ENCODE measurements at regions not wholly inside any gene's neighbourhood (a gene's known extent, or its start where the extent isn't known, plus 50 kb on each side); places are given as distances from the start of the nearest gene placed in this dataset.

DNA sequence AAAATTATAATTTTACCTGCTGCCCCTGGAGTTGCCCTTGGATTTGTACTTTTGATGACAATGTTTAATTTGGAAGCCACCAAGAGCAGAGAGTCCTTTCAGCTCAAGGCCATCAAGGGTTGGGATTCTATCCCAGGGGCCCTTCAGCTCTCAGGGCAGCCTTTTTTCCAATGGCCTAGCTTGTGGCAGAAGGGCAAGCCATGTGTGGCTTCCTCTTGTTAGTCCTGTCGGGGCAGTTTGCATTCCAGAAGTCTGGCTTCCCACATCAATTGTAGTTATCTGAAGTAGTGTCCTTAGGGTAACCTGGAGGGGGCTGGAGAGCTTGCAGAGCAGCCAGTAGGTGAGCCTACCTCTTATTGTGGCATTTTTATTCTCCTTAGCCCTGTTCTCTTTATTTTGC lies 569.4 kb downstream of the TRAM1L1 start:
- H3K36me3 ChIP-seq (ENCODE audit: low read depth) = no peaks in the 10 kb centered on the region
- no peaks in the 10 kb centered on the region for H3K4me1 ChIP-seq (ENCODE audit: insufficient read depth)
- no peaks in the 10 kb centered on the region for H3K9me2 ChIP-seq (ENCODE audit: insufficient read depth)
- DNase-seq = no peak
- no peak overlapping the region for H3K4me2 ChIP-seq (ENCODE audit: unreplicated experiment)
- H2AFZ ChIP-seq = no peak overlapping the region
- in situ Hi-C loops (cut with MboI) = no loop called here
- H3K4me3 ChIP-seq = no peak overlapping the region
- H3K27ac ChIP-seq = no peak overlapping the region
- 6 to 7% methylated on average over 1 of the region's 1 CpG for WGBS, 2 experiments (ENCODE audit: low coverage in 1 of 2, low lambda C conversion rate in 2 of 2, missing lambda C conversion rate in 2 of 2)
- no peaks in the 10 kb centered on the region for H3F3A ChIP-seq (ENCODE audit: insufficient read depth)
- no peaks in the 10 kb centered on the region for H3K79me2 ChIP-seq (ENCODE audit: insufficient read depth)
- TF ChIP-seq EZH2 (IDR thresholded peaks at IDR 0.05; ENCODE audit: insufficient read depth, poor library complexity, severe bottlenecking) = no peak
- H3K9me3 ChIP-seq (ENCODE audit: low read depth) = no peaks in the 10 kb centered on the region
- H4K20me1 ChIP-seq (ENCODE audit: insufficient read depth) = no peaks in the 10 kb centered on the region
- no peak overlapping the region for H3K9ac ChIP-seq
- no peaks in the 10 kb centered on the region for H3K27me3 ChIP-seq (replicated peaks; ENCODE audit: insufficient read depth)

DNA sequence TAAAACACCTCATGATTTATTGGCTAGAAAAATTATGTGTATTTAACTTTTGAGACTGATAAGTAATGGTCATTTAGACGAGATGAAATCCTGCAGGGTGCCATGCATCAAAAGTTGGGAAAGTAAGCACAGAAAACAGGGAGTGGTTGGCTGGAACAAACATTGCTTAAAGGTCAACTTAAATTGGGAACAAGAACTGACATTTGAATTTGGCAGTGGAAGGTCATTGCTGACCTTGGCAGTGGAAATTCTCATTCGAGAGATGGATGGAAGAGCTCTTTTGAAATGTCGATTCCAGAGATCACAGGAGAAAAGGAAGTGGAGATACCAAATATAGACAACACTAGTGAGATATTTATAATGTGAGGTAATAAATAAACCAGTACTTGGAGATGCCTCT lies 572.8 kb downstream of the TRAM1L1 start:
- H3K9ac ChIP-seq = no peak overlapping the region
- H3K79me2 ChIP-seq (ENCODE audit: insufficient read depth) = no peaks in the 10 kb centered on the region
- H4K20me1 ChIP-seq (ENCODE audit: insufficient read depth) = no peaks in the 10 kb centered on the region
- no peaks in the 10 kb centered on the region for H3K36me3 ChIP-seq (ENCODE audit: low read depth)
- no peaks in the 10 kb centered on the region for H3K9me2 ChIP-seq (ENCODE audit: insufficient read depth)
- no peaks in the 10 kb centered on the region for H3K4me1 ChIP-seq (ENCODE audit: insufficient read depth)
- WGBS, 2 experiments (ENCODE audit: low coverage in 1 of 2, low lambda C conversion rate in 2 of 2, missing lambda C conversion rate in 2 of 2) = 9% methylated on average over 3 of the region's 3 CpGs
- TF ChIP-seq EZH2phosphoT487 (IDR thresholded peaks at IDR 0.05; ENCODE audit: insufficient read depth, low read depth) = no peak
- TF ChIP-seq EZH2 (IDR thresholded peaks at IDR 0.05; ENCODE audit: insufficient read depth, poor library complexity, severe bottlenecking) = no peak
- no peak for DNase-seq
- no peak overlapping the region for H2AFZ ChIP-seq
- no peaks in the 10 kb centered on the region for H3F3A ChIP-seq (ENCODE audit: insufficient read depth)
- in situ Hi-C loops (cut with MboI) = no loop called here
- H3K27me3 ChIP-seq (replicated peaks; ENCODE audit: insufficient read depth) = no peaks in the 10 kb centered on the region
- no peak overlapping the region for H3K4me3 ChIP-seq
- H3K27ac ChIP-seq = no peak overlapping the region
- no peak overlapping the region for H3K4me2 ChIP-seq (ENCODE audit: unreplicated experiment)
- no peaks in the 10 kb centered on the region for H3K9me3 ChIP-seq (ENCODE audit: low read depth)

- Histone ChIP-seq H3K4me2 (ENCODE audit: unreplicated experiment) (no peak overlapping the region), H3K79me2 (ENCODE audit: insufficient read depth) (no peaks in the 10 kb centered on the region), H3K9me2 (ENCODE audit: insufficient read depth) (no peaks in the 10 kb centered on the region), H3K9ac (no peak overlapping the region), H3K9me3 (ENCODE audit: low read depth) (no peaks in the 10 kb centered on the region), H3K4me1 (ENCODE audit: insufficient read depth) (no peaks in the 10 kb centered on the region), H3F3A (ENCODE audit: insufficient read depth) (no peaks in the 10 kb centered on the region), H3K36me3 (ENCODE audit: low read depth) (no peaks in the 10 kb centered on the region), H4K20me1 (ENCODE audit: insufficient read depth) (no peaks in the 10 kb centered on the region), H2AFZ (no peak overlapping the region), H3K27ac (no peak overlapping the region), H3K27me3 (replicated peaks; ENCODE audit: insufficient read depth) (no peaks in the 10 kb centered on the region), H3K4me3 (no peak overlapping the region)
- no peak for DNase-seq
- in situ Hi-C loops (cut with MboI) = no loop called here
- no peak for TF ChIP-seq EZH2 (IDR thresholded peaks at IDR 0.05; ENCODE audit: insufficient read depth, poor library complexity, severe bottlenecking)
- TF ChIP-seq EZH2phosphoT487 (IDR thresholded peaks at IDR 0.05; ENCODE audit: insufficient read depth, low read depth) = no peak
- 22 to 27% methylated on average over 4 of the region's 4 CpGs for WGBS, 2 experiments (ENCODE audit: low coverage in 1 of 2, low lambda C conversion rate in 2 of 2, missing lambda C conversion rate in 2 of 2)
Measured at GRCh38 chr4:116501954-116502353, 583.4 kb downstream of the TRAM1L1 start.

- no peaks in the 10 kb centered on the region for H3K9me2 ChIP-seq (ENCODE audit: insufficient read depth)
- H2AFZ ChIP-seq = no peak overlapping the region
- 8 to 17% methylated on average over 2 of the region's 2 CpGs for WGBS, 2 experiments (ENCODE audit: low coverage in 1 of 2, low lambda C conversion rate in 2 of 2, missing lambda C conversion rate in 2 of 2)
- no peaks in the 10 kb centered on the region for H3K79me2 ChIP-seq (ENCODE audit: insufficient read depth)
- H4K20me1 ChIP-seq (ENCODE audit: insufficient read depth) = no peaks in the 10 kb centered on the region
- in situ Hi-C loops (cut with MboI) = no loop called here
- no peaks in the 10 kb centered on the region for H3K9me3 ChIP-seq (ENCODE audit: low read depth)
- H3K9ac ChIP-seq = no peak overlapping the region
- H3K4me2 ChIP-seq (ENCODE audit: unreplicated experiment) = no peak overlapping the region
- H3K27me3 ChIP-seq (replicated peaks; ENCODE audit: insufficient read depth) = no peaks in the 10 kb centered on the region
- DNase-seq = no peak
- H3K36me3 ChIP-seq (ENCODE audit: low read depth) = no peaks in the 10 kb centered on the region
- H3K27ac ChIP-seq = no peak overlapping the region
- H3K4me1 ChIP-seq (ENCODE audit: insufficient read depth) = no peaks in the 10 kb centered on the region
- TF ChIP-seq EZH2 (IDR thresholded peaks at IDR 0.05; ENCODE audit: insufficient read depth, poor library complexity, severe bottlenecking) (no peak), EZH2phosphoT487 (IDR thresholded peaks at IDR 0.05; ENCODE audit: insufficient read depth, low read depth) (no peak)
- H3K4me3 ChIP-seq = no peak overlapping the region
- no peaks in the 10 kb centered on the region for H3F3A ChIP-seq (ENCODE audit: insufficient read depth)
Measured at GRCh38 chr4:116500225-116500624, 585.2 kb downstream of the TRAM1L1 start.

DNA sequence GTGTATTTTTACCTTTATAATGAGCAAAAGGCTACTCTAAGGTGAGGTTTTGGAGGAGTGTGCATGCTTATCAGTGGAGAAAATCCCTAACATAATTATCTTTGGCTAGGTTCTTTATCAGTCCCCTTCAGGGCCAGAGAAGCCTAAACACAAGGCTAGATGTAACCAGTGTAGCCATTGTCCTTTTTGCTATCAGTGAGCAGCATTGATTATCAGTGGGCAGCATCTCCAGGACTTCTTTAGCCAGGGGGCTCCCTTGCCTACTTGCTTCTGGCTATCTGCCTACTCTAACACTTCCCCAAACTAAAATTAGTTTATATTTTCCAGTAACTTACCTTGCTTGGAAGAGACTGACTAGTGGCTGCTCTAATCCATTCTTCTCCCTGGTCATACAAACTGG lies 595.6 kb downstream of the TRAM1L1 start:
- no peak overlapping the region for H2AFZ ChIP-seq
- no peaks in the 10 kb centered on the region for H3K9me3 ChIP-seq (ENCODE audit: low read depth)
- no peak overlapping the region for H3K27ac ChIP-seq
- no peaks in the 10 kb centered on the region for H3K79me2 ChIP-seq (ENCODE audit: insufficient read depth)
- H3F3A ChIP-seq (ENCODE audit: insufficient read depth) = no peaks in the 10 kb centered on the region
- no peaks in the 10 kb centered on the region for H3K36me3 ChIP-seq (ENCODE audit: low read depth)
- in situ Hi-C loops (cut with MboI) = no loop called here
- H3K27me3 ChIP-seq (replicated peaks; ENCODE audit: insufficient read depth) = no peaks in the 10 kb centered on the region
- H3K9ac ChIP-seq = no peak overlapping the region
- H3K4me1 ChIP-seq (ENCODE audit: insufficient read depth) = no peaks in the 10 kb centered on the region
- H3K9me2 ChIP-seq (ENCODE audit: insufficient read depth) = no peaks in the 10 kb centered on the region
- no peak for DNase-seq
- no peak overlapping the region for H3K4me3 ChIP-seq
- H3K4me2 ChIP-seq (ENCODE audit: unreplicated experiment) = no peak overlapping the region
- H4K20me1 ChIP-seq (ENCODE audit: insufficient read depth) = no peaks in the 10 kb centered on the region
- TF ChIP-seq EZH2phosphoT487 (IDR thresholded peaks at IDR 0.05; ENCODE audit: insufficient read depth, low read depth) (no peak), EZH2 (IDR thresholded peaks at IDR 0.05; ENCODE audit: insufficient read depth, poor library complexity, severe bottlenecking) (no peak)

Data from GM23248 (cell line).